GM23338 (cell line): ENCODE measurements at regions not wholly inside any gene's neighbourhood (a gene's known extent, or its start where the extent isn't known, plus 50 kb on each side); places are given as distances from the start of the nearest gene placed in this dataset.

Source experiments
- CREB1 ChIP-seq: fragments of 250-450 bp; sonication (Bioruptor Pico); IDR thresholded peaks from 2 replicates; pipeline ENCODE4 v1.5.0; 2020; ENCODE audit warnings: low read depth, mild to moderate bottlenecking, moderate library complexity
- CTCF ChIP-seq, 2 experiments: fragments of 200-600 bp in 1 of 2; sonication (generic) in 1 of 2; conservative IDR thresholded peaks; 2 replicates each; pipeline versions ENCODE4 v1.5.1 to v1.6.1; 2016 to 2017; ENCODE audit warnings: antibody characterized with exemption in 2 of 2, low read depth in 2 of 2, mild to moderate bottlenecking in 2 of 2, moderate library complexity in 1 of 2
- EZH2 ChIP-seq: fragments of 200-600 bp; sonication (generic); IDR thresholded peaks from one replicate; pipeline ENCODE4 v1.8.0; 2017; ENCODE audit warnings: antibody characterized with exemption, mild to moderate bottlenecking, low read depth; ENCODE audit not compliant: unreplicated experiment
- EZH2phosphoT487 ChIP-seq: fragments of 200-600 bp; sonication (generic); IDR thresholded peaks from one replicate; pipeline ENCODE4 v1.8.1; 2018; ENCODE audit warnings: antibody characterized with exemption; ENCODE audit not compliant: unreplicated experiment
- JUNB ChIP-seq: IDR thresholded peaks from one replicate; pipeline ENCODE4 v1.6.1; 2016; ENCODE audit warnings: antibody characterized with exemption; ENCODE audit not compliant: unreplicated experiment
- NANOG ChIP-seq: IDR thresholded peaks from 2 replicates; pipeline ENCODE4 v1.6.1; 2016; ENCODE audit warnings: antibody characterized with exemption, borderline replicate concordance
- POLR2AphosphoS5 ChIP-seq: IDR thresholded peaks from 2 replicates; pipeline ENCODE4 v1.6.1; 2016; ENCODE audit warnings: antibody characterized with exemption, low read depth
- REST ChIP-seq: IDR thresholded peaks from one replicate; pipeline ENCODE4 v1.6.1; 2018; ENCODE audit warnings: antibody characterized with exemption; ENCODE audit not compliant: unreplicated experiment
- STAT1 ChIP-seq: IDR thresholded peaks from one replicate; pipeline ENCODE4 v1.6.1; 2016; ENCODE audit warnings: antibody characterized with exemption; ENCODE audit not compliant: unreplicated experiment
- ZNF331 ChIP-seq: fragments of 250-450 bp; sonication (Bioruptor Pico); IDR thresholded peaks from 2 replicates; pipeline ENCODE4 v1.5.0; 2020; ENCODE audit warnings: low read depth, mild to moderate bottlenecking, moderate library complexity
- TF ChIP-seq, protein P1 (sequence below): IDR thresholded peaks from 2 replicates; pipeline ENCODE4 v1.6.1; 2016; ENCODE audit warnings: antibody characterized with exemption

GRCh38 chr6:154615483-154616025, 105.1 kb upstream of the CNKSR3 start:
- TF ChIP-seq CTCF (conservative IDR thresholded peaks at IDR 0.05; ENCODE audit: low read depth in 2 of 2) (peak in 1 of 2 experiments; percentile 48; a peak in 2 of 4 replicates), EZH2 (no peak), EZH2phosphoT487 (no peak), ZNF331 (CRISPR knock-in tag) (no peak), POLR2AphosphoS5 (no peak), REST (no peak), CREB1 (CRISPR knock-in tag) (no peak), JUNB (no peak), STAT1 (no peak), NANOG (no peak)
- TF ChIP-seq, protein P1, sequence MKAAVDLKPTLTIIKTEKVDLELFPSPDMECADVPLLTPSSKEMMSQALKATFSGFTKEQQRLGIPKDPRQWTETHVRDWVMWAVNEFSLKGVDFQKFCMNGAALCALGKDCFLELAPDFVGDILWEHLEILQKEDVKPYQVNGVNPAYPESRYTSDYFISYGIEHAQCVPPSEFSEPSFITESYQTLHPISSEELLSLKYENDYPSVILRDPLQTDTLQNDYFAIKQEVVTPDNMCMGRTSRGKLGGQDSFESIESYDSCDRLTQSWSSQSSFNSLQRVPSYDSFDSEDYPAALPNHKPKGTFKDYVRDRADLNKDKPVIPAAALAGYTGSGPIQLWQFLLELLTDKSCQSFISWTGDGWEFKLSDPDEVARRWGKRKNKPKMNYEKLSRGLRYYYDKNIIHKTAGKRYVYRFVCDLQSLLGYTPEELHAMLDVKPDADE, result no peak
